HFFc6 (cell line): ENCODE measurements at regions not wholly inside any gene's neighbourhood (a gene's known extent, or its start where the extent isn't known, plus 50 kb on each side); places are given as distances from the start of the nearest gene placed in this dataset.

Experiments used
- DNase-seq: peaks from one replicate; pipeline ENCODE4 v3.0.0-alpha.2; 2018
- H3K27ac Mint-ChIP-seq: 2 replicates; pipeline ENCODE4 v1.8.0; 2020; ENCODE audit warnings: mild to moderate bottlenecking, mixed read lengths
- H3K27me3 Mint-ChIP-seq: 2 replicates; pipeline ENCODE4 v1.8.0; 2021; ENCODE audit warnings: mild to moderate bottlenecking, moderate library complexity, mixed read lengths; ENCODE audit not compliant: insufficient read depth
- H3K36me3 Mint-ChIP-seq: 2 replicates; pipeline ENCODE4 v1.8.0; 2021; ENCODE audit warnings: low read depth, mixed read lengths
- H3K4me1 Mint-ChIP-seq: 2 replicates; pipeline ENCODE4 v1.8.0; 2020; ENCODE audit warnings: low read depth, mixed read lengths
- H3K4me3 Mint-ChIP-seq: 2 replicates; pipeline ENCODE4 v1.8.0; 2020; ENCODE audit warnings: mild to moderate bottlenecking, moderate library complexity, mixed read lengths
- H3K9me3 Mint-ChIP-seq: 2 replicates; pipeline ENCODE4 v1.8.0; 2020; ENCODE audit warnings: mild to moderate bottlenecking, mixed read lengths
- CTCF ChIP-seq: fragments of 200-600 bp; sonication (generic); IDR thresholded peaks from 2 replicates; pipeline ENCODE4 v1.5.0; 2021; ENCODE audit warnings: antibody characterized with exemption, mild to moderate bottlenecking

GRCh38 chr3:164851905-164852304, 226.4 kb downstream of the SI start:
- Mint-ChIP-seq H3K36me3 (no peaks in the 10 kb centered on the region), H3K27me3 (no peaks in the 10 kb centered on the region), H3K4me1 (no peaks in the 10 kb centered on the region), H3K27ac (no peak overlapping the region), H3K9me3 (peaks cover 12% of the 10 kb centered on the region; the same call in 1 of the 2 replicates), H3K4me3 (no peak overlapping the region)
- no peak for DNase-seq
- TF ChIP-seq CTCF: no peak

- no peak for DNase-seq
- Mint-ChIP-seq H3K4me3 (no peak overlapping the region), H3K27ac (no peak overlapping the region), H3K36me3 (no peaks in the 10 kb centered on the region), H3K4me1 (no peaks in the 10 kb centered on the region), H3K27me3 (no peaks in the 10 kb centered on the region), H3K9me3 (peaks cover 12% of the 10 kb centered on the region; the same call in 1 of the 2 replicates)
- no peak for TF ChIP-seq CTCF
Measured at GRCh38 chr3:164851204-164851603, 227.1 kb downstream of the SI start.

- peaks cover 12% of the 10 kb centered on the region for H3K9me3 Mint-ChIP-seq
- no peak for DNase-seq
- no peak overlapping the region for H3K4me3 Mint-ChIP-seq
- no peaks in the 10 kb centered on the region for H3K4me1 Mint-ChIP-seq
- H3K36me3 Mint-ChIP-seq: no peaks in the 10 kb centered on the region
- no peak for TF ChIP-seq CTCF
- H3K27ac Mint-ChIP-seq: no peak overlapping the region
- H3K27me3 Mint-ChIP-seq: no peaks in the 10 kb centered on the region
Measured at GRCh38 chr3:164848923-164849322, 229.4 kb downstream of the SI start.

GRCh38 chr3:164845739-164846138, 232.6 kb downstream of the SI start:
- H3K36me3 Mint-ChIP-seq: no peaks in the 10 kb centered on the region
- no peaks in the 10 kb centered on the region for H3K27me3 Mint-ChIP-seq
- peaks cover 26% of the 10 kb centered on the region for H3K9me3 Mint-ChIP-seq
- TF ChIP-seq CTCF: no peak
- H3K4me1 Mint-ChIP-seq: no peaks in the 10 kb centered on the region
- no peak overlapping the region for H3K27ac Mint-ChIP-seq
- DNase-seq: no peak
- H3K4me3 Mint-ChIP-seq: no peak overlapping the region

- Mint-ChIP-seq H3K36me3 (no peaks in the 10 kb centered on the region), H3K27me3 (no peaks in the 10 kb centered on the region), H3K27ac (no peak overlapping the region)
Measured at GRCh38 chr3:164832216-164832615, 246.1 kb downstream of the SI start.

More at GRCh38 chr3:164832216-164832615, 246.1 kb downstream of the SI start:
- Mint-ChIP-seq H3K4me1 (no peaks in the 10 kb centered on the region), H3K4me3 (no peak overlapping the region), H3K9me3 (peaks cover 40% of the 10 kb centered on the region)
- no peak for TF ChIP-seq CTCF
- DNase-seq: no peak
